ENCODE measurements at regions not wholly inside any gene's neighbourhood (a gene's known extent, or its start where the extent isn't known, plus 50 kb on each side); places are given as distances from the start of the nearest gene placed in this dataset.

DNA sequence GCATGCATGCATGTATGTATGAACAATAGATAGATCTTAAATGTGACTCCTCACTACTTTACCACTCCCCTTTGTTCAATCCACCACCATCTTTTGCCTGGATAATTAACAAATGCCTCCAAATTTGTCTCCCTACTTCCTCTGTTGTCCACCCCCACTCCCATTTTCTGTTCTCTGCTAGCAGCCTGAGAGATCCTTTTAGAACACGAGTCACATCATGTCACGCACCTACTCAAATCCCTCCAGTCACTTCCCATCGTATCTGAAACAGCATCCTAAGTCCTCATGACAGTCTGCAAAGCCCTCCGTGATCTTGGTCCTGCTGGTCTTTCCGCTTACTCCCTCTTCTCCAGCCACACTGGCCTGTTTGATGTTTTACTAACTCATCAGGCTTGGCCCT is 527.3 kb downstream of the EPHA4 start:
- CTCF ChIA-PET, result interaction anchor here (1.2 kb wide), 1 partner anchor 29 kb away, joined by 3 read pairs; no protein-coding TSS in a partner anchor
- POLR2A ChIA-PET, result no interaction called here
- DNase-seq (ENCODE audit: extremely low spot score), result no peak
- TF ChIP-seq, protein P1, sequence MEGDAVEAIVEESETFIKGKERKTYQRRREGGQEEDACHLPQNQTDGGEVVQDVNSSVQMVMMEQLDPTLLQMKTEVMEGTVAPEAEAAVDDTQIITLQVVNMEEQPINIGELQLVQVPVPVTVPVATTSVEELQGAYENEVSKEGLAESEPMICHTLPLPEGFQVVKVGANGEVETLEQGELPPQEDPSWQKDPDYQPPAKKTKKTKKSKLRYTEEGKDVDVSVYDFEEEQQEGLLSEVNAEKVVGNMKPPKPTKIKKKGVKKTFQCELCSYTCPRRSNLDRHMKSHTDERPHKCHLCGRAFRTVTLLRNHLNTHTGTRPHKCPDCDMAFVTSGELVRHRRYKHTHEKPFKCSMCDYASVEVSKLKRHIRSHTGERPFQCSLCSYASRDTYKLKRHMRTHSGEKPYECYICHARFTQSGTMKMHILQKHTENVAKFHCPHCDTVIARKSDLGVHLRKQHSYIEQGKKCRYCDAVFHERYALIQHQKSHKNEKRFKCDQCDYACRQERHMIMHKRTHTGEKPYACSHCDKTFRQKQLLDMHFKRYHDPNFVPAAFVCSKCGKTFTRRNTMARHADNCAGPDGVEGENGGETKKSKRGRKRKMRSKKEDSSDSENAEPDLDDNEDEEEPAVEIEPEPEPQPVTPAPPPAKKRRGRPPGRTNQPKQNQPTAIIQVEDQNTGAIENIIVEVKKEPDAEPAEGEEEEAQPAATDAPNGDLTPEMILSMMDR (IDR thresholded peaks at IDR 0.05; ENCODE audit: control extremely low read depth, extremely low read depth, low read depth, missing control alignments), result no peak

DNA sequence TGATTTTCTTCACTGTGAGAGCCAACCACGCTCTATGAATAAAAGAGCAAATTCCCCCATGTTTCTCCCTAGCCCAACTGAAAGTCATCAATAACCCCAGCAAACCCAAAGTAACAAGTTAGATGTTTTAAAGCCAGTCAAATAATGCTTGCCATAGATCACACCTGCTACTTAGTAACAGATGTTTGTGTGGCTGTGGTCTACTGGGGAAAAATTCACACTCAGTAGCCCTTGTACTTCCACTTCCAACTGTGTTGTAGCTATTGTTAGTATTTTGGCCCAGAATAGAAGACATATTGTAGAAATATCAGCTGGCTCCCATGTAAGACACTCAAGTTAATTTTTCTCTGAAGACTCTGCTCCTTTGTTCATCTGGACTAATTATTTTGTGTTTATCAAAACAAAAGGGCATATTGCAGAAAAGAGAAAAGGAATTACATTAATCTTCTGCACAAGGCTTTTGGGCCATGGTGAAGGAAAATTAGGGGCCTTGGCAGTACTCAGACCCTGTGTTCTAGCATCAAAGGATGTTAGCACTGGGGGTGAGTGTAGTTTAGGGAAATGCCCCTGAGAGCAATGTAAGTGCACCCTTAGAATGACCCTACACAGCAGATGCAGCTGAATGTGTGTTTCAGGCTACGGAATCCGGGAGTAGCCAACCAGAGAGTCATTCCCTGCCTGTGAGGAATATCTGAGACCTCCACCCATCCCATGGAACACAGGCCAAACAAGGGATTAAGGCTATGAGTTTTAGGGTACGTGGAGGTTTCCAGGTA is 521.9 kb downstream of the EPHA4 start:
- CTCF ChIA-PET, result interaction anchor here (1.4 kb wide), 1 partner anchor 10 kb away, joined by 3 read pairs; no protein-coding TSS in a partner anchor
- TF ChIP-seq, protein P1 (IDR thresholded peaks at IDR 0.05; ENCODE audit: control extremely low read depth, extremely low read depth, low read depth, missing control alignments), result no peak
- POLR2A ChIA-PET, result no interaction called here
- DNase-seq (ENCODE audit: extremely low spot score), result no peak

DNA sequence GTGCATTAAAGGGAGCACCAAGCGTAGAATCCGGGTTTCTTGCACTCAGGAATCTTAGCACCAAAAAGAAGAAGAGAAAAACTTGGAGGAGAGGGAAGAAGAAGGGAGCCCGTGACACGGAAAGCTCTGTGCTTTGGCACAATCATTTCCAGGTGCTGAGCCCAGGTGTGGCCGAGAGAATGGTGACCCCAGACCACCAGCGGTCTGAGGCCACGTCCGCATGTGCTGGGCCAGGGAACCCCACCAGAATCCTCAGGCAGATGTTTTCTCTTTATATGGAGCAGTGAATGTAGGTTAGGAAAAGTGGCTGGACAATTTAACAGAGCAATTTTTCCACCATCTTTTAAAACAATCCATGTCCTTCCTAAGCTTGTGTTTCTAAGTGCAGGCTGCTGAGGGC is 520.9 kb downstream of the EPHA4 start:
- no peak for DNase-seq (ENCODE audit: extremely low spot score)
- TF ChIP-seq, protein P1 (IDR thresholded peaks at IDR 0.05; ENCODE audit: control extremely low read depth, extremely low read depth, low read depth, missing control alignments), result no peak
- POLR2A ChIA-PET, result no interaction called here
- CTCF ChIA-PET, result interaction anchor here (1.4 kb wide), 1 partner anchor 9 kb away, joined by 3 read pairs; no protein-coding TSS in a partner anchor

DNA sequence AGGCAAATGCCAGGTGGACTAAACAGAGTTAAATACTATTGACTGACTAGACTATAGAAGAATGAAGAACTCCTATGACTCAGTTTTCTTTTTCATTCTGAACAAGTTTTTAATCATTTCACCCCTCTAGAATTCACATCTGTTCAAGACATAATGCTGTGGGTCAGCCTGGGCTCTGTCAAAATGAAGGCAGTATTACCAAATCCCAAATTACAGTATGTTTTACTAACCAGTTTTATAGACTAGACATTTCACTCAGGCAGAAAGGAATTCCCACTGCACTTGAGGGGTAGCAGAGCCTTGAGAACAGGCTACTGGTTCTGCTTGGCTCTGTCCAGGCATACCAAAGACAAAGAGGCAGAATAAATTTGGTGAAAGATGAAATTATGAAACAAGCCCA is 511.7 kb downstream of the EPHA4 start:
- TF ChIP-seq, protein P1 (IDR thresholded peaks at IDR 0.05; ENCODE audit: control extremely low read depth, extremely low read depth, low read depth, missing control alignments), result no peak
- no peak for DNase-seq (ENCODE audit: extremely low spot score)
- POLR2A ChIA-PET, result no interaction called here
- CTCF ChIA-PET, result interaction anchor here (1.1 kb wide), 1 partner anchor 10 kb away, joined by 3 read pairs; no protein-coding TSS in a partner anchor

DNA sequence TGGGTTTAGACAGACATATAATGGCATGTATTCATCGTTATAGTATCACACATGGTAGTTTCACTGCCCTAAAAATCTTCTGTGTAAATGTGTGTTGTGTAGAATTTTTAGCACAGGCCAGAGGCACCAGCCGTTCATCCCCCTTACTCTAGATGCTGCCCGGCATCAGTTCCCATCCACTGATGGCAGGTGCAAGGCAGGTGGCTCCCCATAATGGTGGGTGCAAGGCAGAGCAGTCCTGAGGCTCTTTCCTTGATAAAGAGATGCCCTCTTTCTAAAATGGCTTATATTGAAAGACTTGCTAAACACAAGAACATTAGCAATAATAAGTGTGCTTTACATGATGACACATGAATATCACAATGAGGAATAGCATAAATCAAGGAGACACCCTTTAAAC is 508.5 kb downstream of the EPHA4 start:
- ChIA-PET CTCF (no interaction called here), POLR2A (no interaction called here)
- TF ChIP-seq, protein P1 (IDR thresholded peaks at IDR 0.05; ENCODE audit: control extremely low read depth, extremely low read depth, low read depth, missing control alignments), result no peak
- DNase-seq (ENCODE audit: extremely low spot score), result no peak

DNA sequence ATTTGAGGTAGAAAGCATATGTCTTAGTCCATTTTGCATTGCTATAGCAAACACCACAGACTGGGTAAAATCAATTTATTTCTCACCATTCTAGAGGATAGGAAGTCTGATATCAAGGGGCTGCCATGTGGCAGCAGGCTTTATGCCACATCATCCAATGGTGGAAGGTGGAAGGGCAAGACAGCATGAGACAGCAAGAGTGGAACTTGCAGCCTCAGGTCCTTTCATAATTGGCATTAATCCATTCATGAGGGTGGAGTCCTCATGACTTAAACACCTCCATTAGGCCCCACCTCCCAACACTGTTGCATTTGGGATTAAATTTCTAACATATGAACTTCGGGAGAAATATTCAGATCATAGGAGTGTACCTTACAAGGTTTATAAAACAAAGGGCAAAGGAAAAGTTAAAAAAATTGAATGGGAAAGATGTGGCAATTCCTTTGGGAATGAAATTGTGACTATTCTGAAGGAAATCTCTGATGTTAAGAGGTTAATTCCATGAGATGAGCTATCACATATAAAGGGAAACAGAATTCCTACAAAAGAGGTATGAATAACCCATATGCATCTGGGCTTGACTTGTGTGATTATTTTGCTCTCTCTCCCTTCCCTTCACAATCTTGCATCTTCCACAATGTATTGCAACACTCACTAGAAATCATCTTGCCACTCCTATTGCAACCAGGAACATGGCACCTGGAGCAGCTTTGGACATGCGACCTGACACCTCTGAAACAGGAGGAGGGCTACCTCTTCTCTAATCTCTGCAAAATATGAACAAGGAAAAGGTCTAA is 507.8 kb downstream of the EPHA4 start:
- ChIA-PET POLR2A (no interaction called here), CTCF (no interaction called here)
- DNase-seq (ENCODE audit: extremely low spot score), result no peak
- TF ChIP-seq, protein P1 (IDR thresholded peaks at IDR 0.05; ENCODE audit: control extremely low read depth, extremely low read depth, low read depth, missing control alignments), result no peak

All from GM10248 (cell line).